HG03045 (cell line): ENCODE measurements at regions not wholly inside any gene's neighbourhood (a gene's known extent, or its start where the extent isn't known, plus 50 kb on each side); places are given as distances from the start of the nearest gene placed in this dataset.

Experiments used
- ATAC-seq: cut with Tn5 transposase; IDR thresholded peaks from one replicate; pipeline ENCODE4 v1.9.1; 2021; ENCODE audit warnings: mild to moderate bottlenecking, moderate library complexity; ENCODE audit not compliant: unreplicated experiment

DNA sequence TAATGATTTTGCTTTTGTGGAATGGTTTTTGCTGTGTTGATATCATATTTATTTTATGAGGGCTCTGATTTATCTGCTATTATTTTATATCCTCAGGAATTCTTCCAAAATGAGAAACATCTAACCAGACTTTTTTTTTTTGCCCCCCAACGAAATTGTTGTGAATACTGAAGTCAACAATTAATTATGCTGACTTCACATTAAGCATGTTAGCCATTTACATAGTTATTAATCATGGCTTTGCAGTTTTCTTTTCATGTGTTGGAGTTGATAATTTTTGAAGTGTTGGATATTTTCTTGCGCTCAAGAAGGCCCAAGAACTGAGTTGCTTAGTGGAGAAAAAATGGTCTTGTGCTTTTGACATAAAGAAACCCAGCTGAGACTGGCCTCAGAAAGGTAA is 246.6 kb upstream of the CRY1 start:
- no peak for ATAC-seq

DNA sequence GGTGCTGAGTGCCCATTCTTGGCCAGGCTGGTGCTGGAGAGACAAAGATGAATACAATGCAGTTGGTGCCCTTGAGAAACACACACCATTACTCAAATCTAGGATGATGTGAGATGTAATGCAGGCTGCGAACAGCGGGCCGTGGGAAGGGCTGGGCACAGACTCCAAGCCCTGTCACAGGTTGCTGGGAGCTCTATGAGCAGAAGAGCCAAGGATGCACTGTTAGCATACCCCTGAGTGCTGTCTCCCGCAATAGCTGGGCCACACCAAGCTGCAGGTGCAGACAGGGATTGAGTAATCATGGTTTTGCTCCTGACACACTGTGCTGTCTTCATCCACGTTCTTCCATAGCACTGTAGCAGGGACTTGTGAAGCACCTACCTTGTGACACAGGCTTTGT is 247.5 kb upstream of the CRY1 start:
- ATAC-seq, result no peak

DNA sequence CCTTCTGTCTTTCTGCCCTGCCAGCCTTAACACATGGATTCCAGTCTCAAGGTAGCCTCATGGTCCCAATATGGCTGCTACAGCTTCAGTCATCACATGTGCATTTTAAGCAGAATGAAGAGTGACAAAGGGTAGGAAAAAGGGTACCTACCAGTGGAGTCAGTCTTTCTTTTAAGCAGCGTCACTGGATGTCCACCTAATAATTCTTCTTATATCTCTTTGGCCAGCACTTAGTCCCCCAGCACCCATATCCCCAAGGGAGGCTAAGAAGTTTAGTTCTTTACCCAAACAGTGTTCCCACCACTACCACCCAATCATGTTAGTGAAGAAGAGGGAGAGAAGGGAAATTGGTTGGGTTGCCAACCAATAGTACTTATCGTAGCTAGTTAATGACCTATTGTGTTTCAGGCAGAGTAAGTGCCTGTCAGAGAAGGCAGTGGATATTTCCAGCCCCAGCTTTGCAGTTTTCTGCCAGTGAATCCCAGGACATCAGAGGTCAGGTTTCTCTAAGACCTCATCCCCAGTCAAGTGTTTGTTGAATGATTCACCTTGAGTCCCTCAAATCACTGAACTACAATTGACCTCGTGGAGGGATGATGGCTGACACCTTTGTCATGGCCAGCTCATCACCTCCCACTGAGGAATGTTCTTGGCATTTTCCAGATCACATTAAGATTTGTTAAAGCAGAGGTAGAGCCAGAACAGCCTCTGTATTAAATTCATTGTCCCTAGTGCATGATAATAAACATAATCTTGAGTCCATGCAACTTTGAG is 250.9 kb upstream of the CRY1 start:
- ATAC-seq, result no peak

DNA sequence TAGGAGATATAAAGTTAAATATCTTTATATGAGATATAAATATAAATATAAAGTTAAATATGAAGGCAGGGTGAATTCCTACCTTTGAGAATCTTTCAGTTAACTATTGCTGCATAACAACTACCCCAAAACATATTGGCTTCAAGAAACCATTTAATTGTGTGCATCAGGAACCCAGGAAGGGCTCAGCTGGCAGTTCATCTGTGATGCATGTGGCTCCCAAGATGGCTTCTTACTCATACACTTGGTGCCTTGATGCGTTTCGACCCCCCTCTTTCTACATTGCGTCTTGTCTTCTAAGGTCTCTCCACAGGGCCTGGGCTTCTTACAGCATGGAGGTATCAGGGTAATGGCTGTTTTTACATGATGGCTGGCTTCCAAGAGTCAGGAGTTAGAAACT is 253.9 kb upstream of the CRY1 start:
- ATAC-seq, result no peak

DNA sequence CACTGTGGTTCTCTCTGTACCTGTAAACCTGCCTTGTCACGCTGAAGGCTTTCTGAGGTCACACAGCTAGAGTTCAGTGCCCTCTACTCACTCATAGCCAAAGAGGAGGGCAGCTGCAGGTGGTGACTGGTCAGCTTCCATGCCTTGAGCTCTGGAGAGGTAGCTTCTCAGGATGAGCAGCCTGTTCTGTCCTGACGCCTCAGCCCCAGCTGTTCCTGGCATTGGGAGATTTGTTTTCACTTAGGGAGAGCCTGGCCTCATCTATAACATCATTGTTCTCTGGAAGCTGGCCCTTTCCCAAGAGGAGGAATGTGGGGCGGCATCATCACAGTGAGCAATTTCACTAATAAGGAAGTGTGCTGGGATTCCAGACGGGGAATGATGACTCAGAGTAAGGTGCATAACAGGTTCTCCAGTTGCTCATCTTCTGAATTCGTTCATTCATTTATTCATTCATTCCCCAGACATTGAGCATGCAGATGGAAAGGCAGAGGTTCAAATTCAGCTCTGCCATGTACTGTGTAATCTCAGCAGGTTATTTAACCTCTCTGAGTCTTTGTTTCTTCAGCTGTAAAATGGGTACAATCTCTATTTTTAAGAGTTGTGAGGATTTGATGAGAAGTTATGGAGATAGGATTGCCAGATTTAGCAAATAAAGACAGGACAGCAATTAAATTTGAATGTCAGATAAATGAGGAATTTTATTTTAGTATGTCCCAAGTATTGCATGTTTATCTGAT is 255.8 kb upstream of the CRY1 start:
- no peak for ATAC-seq

DNA sequence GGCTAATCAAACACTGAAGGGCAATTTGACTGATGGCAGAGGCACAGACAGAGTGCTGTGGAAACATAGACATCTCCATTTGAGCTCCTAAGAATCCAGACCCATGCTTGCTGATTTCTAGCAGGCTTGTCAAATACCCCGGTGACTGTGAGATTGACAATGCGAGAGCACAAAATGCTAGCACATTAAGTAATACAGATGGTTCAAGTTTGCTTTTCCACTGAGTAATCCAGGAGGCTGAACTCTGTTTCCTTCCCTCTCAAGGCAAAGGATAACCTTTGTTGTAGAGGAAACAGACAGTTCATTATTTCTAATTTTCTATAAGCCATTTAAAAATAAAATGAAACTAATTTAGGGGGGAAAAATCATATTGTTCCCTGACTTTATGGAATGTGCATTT is 256.5 kb upstream of the CRY1 start:
- no peak for ATAC-seq

DNA sequence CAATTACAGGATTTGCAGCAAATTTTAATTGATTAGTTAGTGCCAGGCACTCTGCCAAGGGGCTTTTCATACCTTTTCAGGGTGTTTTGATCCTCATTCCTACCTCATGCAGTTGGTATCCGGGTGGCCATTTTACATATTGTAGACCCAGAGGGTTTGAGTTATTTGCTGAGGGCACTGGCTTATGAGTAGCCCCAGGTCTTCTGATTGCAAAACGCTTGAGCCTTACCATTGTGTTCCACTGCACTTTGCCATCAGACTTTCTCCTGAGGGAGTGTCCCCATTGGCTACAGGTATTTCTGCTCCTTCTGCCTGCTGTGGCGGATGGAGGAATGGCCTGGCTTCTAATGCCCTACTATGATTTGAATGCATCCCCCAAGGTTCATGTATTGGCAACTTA is 257.8 kb upstream of the CRY1 start:
- no peak for ATAC-seq

DNA sequence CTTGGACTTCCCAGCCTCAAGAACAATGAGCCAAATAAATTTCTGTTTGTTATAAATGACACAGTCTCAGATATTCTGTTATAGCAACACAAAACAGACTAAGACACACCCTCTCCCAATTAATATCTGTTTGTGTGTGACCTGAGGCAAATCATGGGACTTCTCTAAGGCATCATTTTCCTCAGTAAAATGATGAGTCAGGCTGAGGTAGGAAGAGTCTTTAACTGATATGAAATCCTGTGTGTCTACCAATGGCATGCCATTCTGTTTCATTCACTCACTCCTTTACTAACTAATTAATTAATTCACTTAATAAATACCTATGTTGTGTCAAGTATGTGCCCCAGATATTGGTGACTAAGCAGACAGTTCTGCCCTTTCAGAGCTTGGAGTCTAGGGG is 258.4 kb upstream of the CRY1 start:
- ATAC-seq, result no peak

DNA sequence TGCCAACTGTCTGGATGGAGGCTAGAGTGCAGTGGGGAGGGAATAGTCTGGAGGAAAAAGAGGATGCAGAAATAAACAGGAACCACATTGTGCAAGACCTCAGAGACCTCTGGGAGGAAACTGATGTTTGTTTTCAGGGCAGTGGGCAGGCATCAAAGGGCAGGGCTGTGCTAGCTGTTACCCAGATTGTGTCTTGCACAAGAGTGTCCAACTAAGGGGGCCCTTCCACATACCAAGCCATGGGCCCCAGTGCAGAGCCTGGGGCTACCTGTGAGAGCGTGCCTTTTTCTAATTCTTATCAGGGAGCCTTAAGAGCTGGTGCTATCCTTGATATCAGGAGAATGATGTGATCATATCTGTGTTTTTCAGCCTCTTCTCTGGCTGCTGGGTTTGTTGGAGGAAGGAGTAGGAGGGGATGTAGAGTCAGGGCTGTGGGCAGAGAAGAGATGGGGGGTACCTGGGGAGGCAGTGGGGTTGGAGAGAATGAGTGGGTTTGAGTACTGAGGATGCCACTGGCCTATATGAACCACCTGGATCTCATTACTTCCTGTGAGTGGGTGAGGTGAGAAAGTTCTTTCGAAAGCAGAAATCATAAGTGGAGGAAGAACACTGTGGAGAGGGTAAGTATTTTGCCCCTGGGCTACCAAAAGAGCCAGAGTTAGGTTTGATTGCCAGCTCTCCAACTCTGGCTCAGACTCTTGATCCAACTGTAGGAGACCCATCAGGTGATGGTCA is 259.2 kb upstream of the CRY1 start:
- ATAC-seq, result no peak

DNA sequence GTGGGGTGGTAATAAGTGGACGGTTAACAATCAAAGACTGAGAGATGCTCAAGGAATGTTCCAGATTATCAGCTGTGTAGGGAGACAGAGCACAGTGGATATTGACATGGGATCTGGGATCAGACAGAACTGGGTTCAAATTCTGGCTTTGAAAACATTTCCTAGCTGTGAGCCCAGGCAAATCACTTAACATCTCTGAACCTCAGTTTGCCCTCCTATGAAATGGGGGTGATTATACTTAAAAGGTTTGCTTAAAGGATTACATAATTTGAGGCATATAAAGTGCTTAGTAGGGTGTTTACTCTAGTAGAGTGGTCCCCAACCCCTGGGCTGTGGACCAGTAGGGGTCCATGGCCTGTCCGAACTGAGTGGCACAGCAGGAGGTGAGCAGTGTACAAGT is 260.0 kb upstream of the CRY1 start:
- no peak for ATAC-seq

DNA sequence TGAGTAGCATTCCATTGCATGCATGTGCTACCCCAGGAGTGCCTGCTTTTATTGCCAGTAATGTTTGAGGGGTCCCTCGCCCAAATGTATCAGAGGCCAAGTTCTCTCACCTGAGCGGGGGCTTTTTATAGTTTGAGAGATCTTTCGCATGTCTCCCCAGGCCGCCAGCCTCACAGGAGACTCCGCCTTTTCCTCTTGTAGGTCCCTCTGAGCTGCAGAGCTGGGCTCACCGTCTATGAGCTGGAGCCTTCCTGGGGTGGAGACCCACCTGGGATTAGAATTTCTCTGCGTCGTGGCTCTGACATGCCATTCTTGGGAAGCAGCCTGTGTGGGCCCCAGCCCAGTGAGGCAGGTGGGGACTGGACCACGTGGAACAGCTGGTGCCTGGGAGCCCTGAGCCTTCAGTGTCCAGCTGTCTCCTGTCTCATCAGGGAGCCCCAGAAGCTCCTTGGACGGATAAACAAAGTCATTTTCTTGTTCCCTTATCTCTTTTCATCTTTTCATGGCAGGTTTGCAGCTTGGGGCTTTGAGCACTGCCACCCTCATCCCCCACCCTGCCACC is 261.7 kb upstream of the CRY1 start:
- ATAC-seq, result no peak

DNA sequence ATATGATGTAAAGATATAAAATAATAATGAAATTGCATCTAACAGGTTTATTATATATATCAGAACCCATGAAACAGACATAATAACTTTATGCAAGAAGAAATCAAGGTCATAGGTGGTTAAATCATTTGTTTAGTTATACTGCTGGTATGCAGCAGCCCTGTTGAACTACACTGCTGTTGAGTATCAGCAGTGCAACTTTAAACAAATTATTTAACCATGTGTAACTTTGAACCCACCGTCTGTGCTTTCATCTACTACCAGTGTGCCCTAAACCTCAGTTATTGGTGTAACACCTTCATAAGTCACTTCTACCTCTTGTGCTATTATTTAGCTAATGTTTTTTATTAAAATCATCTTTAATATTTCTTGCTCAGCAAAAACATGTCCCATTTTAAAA is 262.3 kb upstream of the CRY1 start:
- no peak for ATAC-seq

DNA sequence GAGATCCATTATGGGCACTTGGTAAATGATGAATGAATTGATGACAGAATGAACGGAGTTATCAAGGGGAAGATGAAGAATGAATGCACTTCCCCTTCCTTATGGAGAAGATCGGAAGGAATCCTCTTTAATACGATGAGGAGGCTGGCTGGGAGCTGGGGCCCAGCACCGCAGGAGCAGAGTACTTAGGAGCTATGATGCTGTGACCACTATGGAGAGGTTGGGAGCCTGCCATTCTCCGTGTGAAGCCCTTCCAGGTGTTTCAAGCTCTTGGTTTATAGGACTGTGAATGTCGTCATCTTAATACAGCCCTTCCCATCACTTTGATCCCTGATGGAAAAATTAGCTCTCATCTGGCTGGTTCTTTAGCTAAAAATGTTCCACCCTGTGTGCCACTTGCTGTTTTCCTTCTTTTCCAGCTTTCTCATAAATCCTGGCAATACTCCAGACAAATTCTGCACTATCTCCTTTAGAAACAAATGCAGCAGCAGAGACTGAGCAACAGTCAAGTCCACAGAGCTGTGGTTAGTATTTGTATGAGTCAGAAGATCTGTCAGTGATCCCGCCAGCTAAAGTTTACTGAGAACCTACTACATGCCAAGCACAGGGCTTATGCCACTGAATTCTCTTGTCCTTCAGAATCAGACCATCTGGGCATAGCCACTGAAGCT is 263.1 kb upstream of the CRY1 start:
- no peak for ATAC-seq

DNA sequence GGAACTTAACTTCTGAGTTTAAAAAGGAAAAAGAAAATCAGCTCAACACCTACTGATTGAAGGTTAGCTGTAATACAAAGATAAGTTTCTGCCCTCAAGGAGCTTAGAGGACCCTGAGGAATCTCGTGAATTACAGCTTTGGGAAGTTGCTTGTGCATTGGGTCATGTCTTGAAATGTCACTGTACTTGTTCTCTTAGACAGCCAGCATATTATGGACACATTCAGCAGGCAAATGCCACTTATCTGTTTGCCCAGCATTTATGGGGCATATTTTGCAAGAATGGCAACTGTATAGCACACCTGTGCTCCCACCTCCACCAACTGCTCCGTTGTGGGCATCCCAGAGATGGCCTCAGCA is 263.6 kb upstream of the CRY1 start:
- ATAC-seq, result no peak

DNA sequence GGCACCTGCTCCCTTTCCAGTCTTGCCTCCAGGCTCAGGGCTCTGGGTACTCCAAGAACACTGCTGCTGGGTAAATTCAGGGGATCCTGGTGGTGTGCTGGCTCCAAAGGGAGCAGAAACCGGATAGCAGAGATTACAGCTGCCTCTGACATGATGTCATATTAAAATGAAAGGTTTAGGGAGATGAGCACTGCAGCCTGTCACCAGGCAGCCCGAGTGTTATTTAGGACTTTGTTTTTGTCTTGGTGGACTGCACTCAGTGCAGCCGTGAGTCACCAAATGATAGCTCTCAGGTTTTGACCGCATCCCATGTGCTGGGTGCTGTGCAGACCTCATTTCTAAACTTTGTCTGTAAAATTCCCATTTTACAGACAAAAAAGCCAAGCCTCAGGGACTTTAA is 266.0 kb upstream of the CRY1 start:
- no peak for ATAC-seq

DNA sequence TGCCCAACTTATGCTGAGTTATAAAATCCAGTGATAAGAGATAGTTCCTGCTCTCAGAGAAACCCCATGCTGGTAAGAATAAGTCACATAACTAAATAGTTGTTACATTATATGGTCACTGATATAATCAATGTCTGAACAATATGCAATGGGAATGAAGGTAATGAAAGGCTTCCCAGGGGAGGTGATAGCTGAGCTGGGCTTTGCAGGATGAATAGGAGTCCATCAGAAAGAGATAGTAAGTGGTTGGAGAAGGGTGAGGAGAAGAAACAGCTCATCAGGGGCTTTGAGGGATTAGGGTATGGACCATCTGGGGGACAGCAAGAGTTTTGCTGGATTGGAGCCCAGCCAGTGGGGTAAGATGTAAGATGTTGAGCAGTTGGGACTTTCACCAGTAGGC is 266.7 kb upstream of the CRY1 start:
- no peak for ATAC-seq

DNA sequence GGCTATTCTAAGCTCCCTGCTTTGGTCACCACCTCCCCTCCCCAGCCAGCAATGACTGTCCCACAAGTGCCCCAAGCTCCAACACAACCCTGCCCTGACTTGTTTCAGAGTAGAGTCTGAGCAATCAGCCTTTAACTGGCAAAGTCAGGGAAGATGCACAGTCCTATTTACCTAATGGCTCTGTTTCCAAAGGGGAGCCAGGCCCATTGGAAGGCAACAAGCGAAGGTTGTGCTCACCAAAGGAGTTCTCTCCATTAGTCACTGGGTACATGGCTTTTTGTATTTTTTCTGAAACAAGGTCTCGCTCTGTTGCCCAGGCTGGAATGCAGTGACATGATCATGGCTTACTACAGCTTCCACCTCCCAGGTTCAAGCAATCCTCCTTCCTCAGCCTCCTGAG is 267.1 kb upstream of the CRY1 start:
- ATAC-seq, result no peak

DNA sequence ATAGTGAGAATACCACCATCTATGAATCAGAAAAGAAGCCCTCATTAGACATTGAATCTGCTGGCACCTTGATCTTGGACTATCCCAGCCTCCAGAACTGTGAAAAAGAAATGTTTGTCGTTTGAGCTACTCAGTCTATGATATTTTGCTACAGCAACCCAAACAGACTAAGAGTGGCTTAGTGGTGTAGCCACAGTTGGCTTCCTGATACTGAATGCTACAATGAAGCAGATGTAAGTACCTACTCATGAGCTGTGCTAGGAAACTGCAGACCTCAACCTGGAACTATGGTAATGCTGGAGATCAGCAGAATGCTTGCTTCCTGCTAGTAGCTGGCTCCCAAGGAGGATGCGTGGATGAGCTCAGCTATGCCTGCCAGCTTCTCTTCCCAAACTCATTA is 268.6 kb upstream of the CRY1 start:
- ATAC-seq, result no peak

DNA sequence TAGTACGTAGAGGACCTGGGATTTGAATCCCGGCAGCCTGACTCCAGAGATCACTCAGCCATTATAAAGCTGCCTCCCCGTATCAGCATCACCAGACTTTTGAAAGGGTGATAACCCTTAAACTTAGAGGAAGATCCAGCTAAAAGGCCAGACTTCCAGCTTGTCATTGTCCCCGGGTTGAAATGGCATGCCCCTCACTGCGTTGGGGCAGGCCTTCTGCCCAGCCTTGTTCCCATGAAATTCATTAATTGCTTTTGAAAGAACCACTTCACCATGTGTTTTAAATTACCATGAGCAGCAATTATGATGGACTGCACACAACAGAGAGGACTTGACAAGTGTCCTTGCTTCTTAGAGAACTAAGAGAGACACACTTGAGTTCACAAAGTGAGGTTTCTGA is 269.6 kb upstream of the CRY1 start:
- ATAC-seq, result no peak

DNA sequence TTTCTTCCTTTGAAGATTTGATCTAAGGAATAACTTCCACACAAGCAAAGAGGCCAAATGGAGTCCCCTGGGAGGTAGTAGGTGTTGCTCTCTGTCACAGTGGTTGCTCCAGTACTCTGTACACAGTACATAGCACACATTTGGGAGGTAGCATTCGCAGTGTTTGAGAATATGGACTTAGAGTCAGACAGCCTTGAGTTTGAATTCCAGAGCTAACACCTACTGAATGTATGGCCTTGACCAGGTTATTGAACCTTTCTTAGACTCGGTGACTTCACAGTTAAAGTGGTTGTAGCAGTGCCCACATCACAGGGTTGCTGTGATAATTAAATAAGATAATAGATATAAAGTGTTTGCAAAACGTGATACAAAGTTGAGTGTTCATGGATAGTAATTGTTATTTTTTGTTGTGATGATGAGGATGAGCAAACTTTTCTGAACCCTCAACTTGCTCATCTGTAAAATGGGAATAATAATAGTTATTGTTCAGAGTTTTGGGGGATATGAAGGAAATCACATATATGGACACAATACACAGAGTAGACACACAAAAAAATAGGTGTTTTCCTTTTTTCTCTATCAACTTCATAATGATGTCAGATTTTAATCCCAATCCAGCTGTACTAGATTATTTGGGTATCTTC is 271.6 kb upstream of the CRY1 start:
- no peak for ATAC-seq

DNA sequence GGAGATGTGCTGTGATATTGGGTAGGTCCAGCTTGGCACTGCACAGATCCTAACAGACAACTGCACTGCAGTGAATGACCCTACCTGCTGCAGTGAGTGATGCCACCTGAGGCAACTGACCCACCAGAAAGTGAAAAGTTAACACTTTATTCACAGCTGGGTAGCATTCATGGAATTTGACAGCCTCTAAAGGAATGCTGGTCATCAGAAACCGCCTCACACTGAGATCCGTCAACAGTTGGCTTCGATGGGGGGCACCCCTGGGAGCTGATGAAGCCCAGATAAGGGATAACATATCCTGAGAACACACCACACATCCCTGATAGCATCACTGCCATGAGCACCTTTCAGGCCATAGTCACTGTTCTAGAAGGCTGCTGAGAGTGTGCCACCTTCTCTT is 272.4 kb upstream of the CRY1 start:
- ATAC-seq, result no peak
